ENCODE measurements at regions not wholly inside any gene's neighbourhood (a gene's known extent, or its start where the extent isn't known, plus 50 kb on each side); places are given as distances from the start of the nearest gene placed in this dataset.

- CTCF ChIA-PET = interaction anchor here (0.9 to 3.6 kb wide), 4 partner anchors 13 to 156 kb away, joined by 3 to 13 read pairs (median 4); no protein-coding TSS in a partner anchor
- no peak for TF ChIP-seq ZNF621 (tag by site-specific recombination; IDR thresholded peaks at IDR 0.05)
- TF ChIP-seq ZNF202 (tag by site-specific recombination; IDR thresholded peaks at IDR 0.05; ENCODE audit: borderline replicate concordance) = no peak
- TF ChIP-seq ZNF398 (tag by site-specific recombination; IDR thresholded peaks at IDR 0.05) = no peak
- TF ChIP-seq ZNF174 (tag by site-specific recombination; IDR thresholded peaks at IDR 0.05) = no peak
- no peak for TF ChIP-seq ZFP41 (tag by site-specific recombination; IDR thresholded peaks at IDR 0.05; ENCODE audit: borderline replicate concordance)
- no peak for TF ChIP-seq ZNF670 (tag by site-specific recombination; IDR thresholded peaks at IDR 0.05; ENCODE audit: low read depth)
- no peak for TF ChIP-seq KLF16 (tag by site-specific recombination; IDR thresholded peaks at IDR 0.05)
- TF ChIP-seq KLF10 (tag by site-specific recombination; IDR thresholded peaks at IDR 0.05) = no peak
- TF ChIP-seq ZNF473 (tag by site-specific recombination; IDR thresholded peaks at IDR 0.05) = no peak
- TF ChIP-seq HOXC10 (CRISPR knock-in tag; IDR thresholded peaks at IDR 0.05) = no peak
- TF ChIP-seq ZSCAN16 (tag by site-specific recombination; IDR thresholded peaks at IDR 0.05) = no peak
- TF ChIP-seq ZNF623 (tag by site-specific recombination; IDR thresholded peaks at IDR 0.05) = no peak
- TF ChIP-seq ZBTB11 (tag by site-specific recombination; conservative IDR thresholded peaks at IDR 0.05; ENCODE audit: low read depth) = no peak
- TF ChIP-seq ZNF677 (tag by site-specific recombination; IDR thresholded peaks at IDR 0.05) = no peak
- no peak for TF ChIP-seq ZNF354C (tag by site-specific recombination; IDR thresholded peaks at IDR 0.05; ENCODE audit: borderline replicate concordance, low read depth)
- no peak for TF ChIP-seq ZNF184 (tag by site-specific recombination; IDR thresholded peaks at IDR 0.05)
Observed at GRCh38 chr6:166045860-166046200, 121.8 kb downstream of the TBXT start.

GRCh38 chr6:166045173-166045859 is 122.3 kb downstream of the TBXT start:
- H3K4me3 ChIP-seq (ENCODE audit: low read depth, low read length) = no peak overlapping the region
- ChIA-PET CTCF (interaction anchor here (1.0 to 3.6 kb wide), 3 partner anchors 12 to 155 kb away, joined by 3 to 13 read pairs (median 4); no protein-coding TSS in a partner anchor), POLR2A (no interaction called here)
- H3K27ac ChIP-seq (ENCODE audit: extremely low read depth, low read depth, low read length) = no peak overlapping the region
- no peaks in the 10 kb centered on the region for H3K9me3 ChIP-seq (ENCODE audit: control insufficient read depth, insufficient read depth, low read depth, low read length)
- TF ChIP-seq ZNF174 (tag by site-specific recombination; IDR thresholded peaks at IDR 0.05) (no peak), ZNF223 (tag by site-specific recombination; IDR thresholded peaks at IDR 0.05) (no peak), ZNF302 (tag by site-specific recombination; IDR thresholded peaks at IDR 0.05; ENCODE audit: low read depth) (no peak), YY1 (tag by site-specific recombination; IDR thresholded peaks at IDR 0.05) (no peak), TCF7L2 (IDR thresholded peaks at IDR 0.05; ENCODE audit: borderline replicate concordance, low read depth, low read length) (no peak), PRDM10 (tag by site-specific recombination; IDR thresholded peaks at IDR 0.05) (no peak), ZBTB7A (tag by site-specific recombination; IDR thresholded peaks at IDR 0.05; ENCODE audit: low read depth) (no peak), ZNF138 (tag by site-specific recombination; IDR thresholded peaks at IDR 0.05; ENCODE audit: borderline replicate concordance) (no peak), ZNF558 (tag by site-specific recombination; IDR thresholded peaks at IDR 0.05) (no peak), ZNF449 (tag by site-specific recombination; IDR thresholded peaks at IDR 0.05) (no peak)
- no peaks in the 10 kb centered on the region for H3K4me1 ChIP-seq (ENCODE audit: control insufficient read depth, insufficient read depth, low read length)
- H3K36me3 ChIP-seq (ENCODE audit: control insufficient read depth in 2 of 2, insufficient read depth in 1 of 2, low read length in 2 of 2) = no peaks in the 10 kb centered on the region

More at GRCh38 chr6:166045860-166046200, 121.8 kb downstream of the TBXT start:
- no peaks in the 10 kb centered on the region for H3K4me1 ChIP-seq (ENCODE audit: control insufficient read depth, insufficient read depth, low read length)
- no peaks in the 10 kb centered on the region for H3K9me3 ChIP-seq (ENCODE audit: control insufficient read depth, insufficient read depth, low read depth, low read length)
- no peak overlapping the region for H3K4me3 ChIP-seq (ENCODE audit: low read depth, low read length)
- H3K27ac ChIP-seq (ENCODE audit: extremely low read depth, low read depth, low read length) = no peak overlapping the region
- POLR2A ChIA-PET = no interaction called here
- no peaks in the 10 kb centered on the region for H3K36me3 ChIP-seq (ENCODE audit: control insufficient read depth in 2 of 2, insufficient read depth in 1 of 2, low read length in 2 of 2)

Data from HEK293 (cell line).